HEK293T (cell line): ENCODE measurements at regions not wholly inside any gene's neighbourhood (a gene's known extent, or its start where the extent isn't known, plus 50 kb on each side); places are given as distances from the start of the nearest gene placed in this dataset.

Experiments
- FOXA1 ChIP-seq: fragments of 450-650 bp; IDR thresholded peaks from 2 replicates; pipeline ENCODE4 v1.6.1; 2016; ENCODE audit warnings: mild to moderate bottlenecking
- FOXK2 ChIP-seq: fragments of 450-650 bp; IDR thresholded peaks from 2 replicates; pipeline ENCODE4 v1.6.1; 2016; ENCODE audit warnings: mild to moderate bottlenecking

DNA sequence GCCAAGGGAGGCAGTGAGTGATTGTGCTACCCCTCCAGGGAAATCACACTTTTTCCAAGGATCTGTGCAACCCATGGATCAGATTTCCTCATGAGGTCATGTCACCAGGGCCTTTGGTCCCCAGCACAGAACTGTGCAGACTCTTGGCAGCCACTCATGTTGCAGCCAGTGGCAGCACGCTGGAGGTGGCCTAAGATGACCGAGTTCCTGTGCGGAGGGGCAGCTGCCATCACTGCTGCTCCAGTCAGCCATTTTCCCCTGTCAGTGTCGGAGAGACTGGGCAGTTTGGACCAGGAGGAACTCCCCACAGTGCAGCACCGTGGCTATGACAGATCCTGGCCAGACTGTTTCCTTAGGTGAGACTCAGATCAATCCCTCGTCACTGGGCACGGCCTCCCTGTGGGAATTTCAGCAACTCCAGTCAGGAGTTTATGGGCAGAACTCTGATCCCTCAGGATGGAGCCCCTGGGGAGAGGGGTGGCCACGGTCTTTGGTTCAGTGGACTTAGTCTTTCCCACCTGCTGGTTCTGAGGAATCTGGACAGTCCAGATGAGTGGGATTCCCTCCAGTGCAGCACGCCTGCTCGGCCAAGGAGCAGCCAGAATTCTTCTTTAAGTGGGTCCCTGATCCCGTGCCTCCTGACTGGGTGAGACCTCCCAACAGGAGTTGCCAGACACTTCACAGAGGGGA, 194.6 kb upstream of the CARD18 start:
- no peak for TF ChIP-seq FOXK2
- TF ChIP-seq FOXA1, result no peak
